ENCODE measurements at regions not wholly inside any gene's neighbourhood (a gene's known extent, or its start where the extent isn't known, plus 50 kb on each side); places are given as distances from the start of the nearest gene placed in this dataset.

- DNase-seq (ENCODE audit: low read depth in 2 of 2), result no peak
Measured at GRCh38 chr14:99043267-99043615, 228.8 kb downstream of the BCL11B start.

DNA sequence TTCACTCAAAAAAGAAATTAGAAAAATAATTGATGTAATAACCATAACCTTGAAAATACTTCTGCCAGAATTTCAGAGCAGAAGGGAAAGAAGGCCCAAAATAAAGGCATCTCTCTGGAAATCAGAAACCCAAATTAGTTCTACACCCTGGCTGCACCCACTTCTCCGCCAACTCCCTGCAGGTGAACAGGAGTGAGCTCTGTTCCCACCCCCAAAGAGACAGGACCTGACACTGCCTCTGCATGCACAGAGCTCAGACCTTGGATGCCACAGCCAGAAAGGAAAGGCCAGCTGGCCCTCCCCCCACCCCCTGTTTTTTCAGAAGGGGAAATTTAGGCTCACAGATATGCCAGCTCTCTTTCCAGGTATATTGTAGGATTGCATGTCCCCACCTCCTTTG is 228.2 kb downstream of the BCL11B start:
- no peak for DNase-seq (ENCODE audit: low read depth in 2 of 2)

- no peak for DNase-seq (ENCODE audit: low read depth in 2 of 2)
Measured at GRCh38 chr14:99047441-99048031, 224.5 kb downstream of the BCL11B start.

GRCh38 chr14:99050309-99050708 is 221.7 kb downstream of the BCL11B start:
- no peak for DNase-seq (ENCODE audit: low read depth in 2 of 2)

GRCh38 chr14:99052467-99052866 is 219.5 kb downstream of the BCL11B start:
- no peak for DNase-seq (ENCODE audit: low read depth in 2 of 2)

DNA sequence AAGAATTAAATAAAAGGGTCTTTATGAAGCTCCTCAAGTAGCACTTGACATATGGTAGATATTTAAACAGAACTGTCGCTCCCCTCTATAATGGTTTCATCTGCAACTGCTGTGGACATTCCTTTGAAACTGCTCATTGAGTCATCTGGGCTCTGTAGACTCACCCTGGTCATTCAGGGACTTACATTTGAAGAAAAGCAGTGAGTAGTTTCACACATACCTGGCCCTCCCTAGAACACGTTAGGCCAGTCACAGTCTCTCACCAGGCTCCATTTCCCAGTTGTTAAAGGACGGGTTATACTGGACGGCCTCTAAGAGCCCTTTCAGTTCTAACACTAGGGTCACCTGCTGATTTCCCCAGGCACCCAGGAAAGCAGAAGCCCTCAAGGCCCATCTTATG is 217.0 kb downstream of the BCL11B start:
- no peak for DNase-seq (ENCODE audit: low read depth in 2 of 2)

- peak; percentile 33 to 34 for DNase-seq (ENCODE audit: low read depth in 2 of 2)
Measured at GRCh38 chr14:99055816-99056215, 216.2 kb downstream of the BCL11B start.

GRCh38 chr14:99057576-99058083 is 214.4 kb downstream of the BCL11B start:
- no peak for DNase-seq (ENCODE audit: low read depth in 2 of 2)

- no peak for DNase-seq (ENCODE audit: low read depth in 2 of 2)
Measured at GRCh38 chr14:99058542-99058941, 213.5 kb downstream of the BCL11B start.

GRCh38 chr14:99062216-99062615 is 209.8 kb downstream of the BCL11B start:
- no peak for DNase-seq (ENCODE audit: low read depth in 2 of 2)

DNA sequence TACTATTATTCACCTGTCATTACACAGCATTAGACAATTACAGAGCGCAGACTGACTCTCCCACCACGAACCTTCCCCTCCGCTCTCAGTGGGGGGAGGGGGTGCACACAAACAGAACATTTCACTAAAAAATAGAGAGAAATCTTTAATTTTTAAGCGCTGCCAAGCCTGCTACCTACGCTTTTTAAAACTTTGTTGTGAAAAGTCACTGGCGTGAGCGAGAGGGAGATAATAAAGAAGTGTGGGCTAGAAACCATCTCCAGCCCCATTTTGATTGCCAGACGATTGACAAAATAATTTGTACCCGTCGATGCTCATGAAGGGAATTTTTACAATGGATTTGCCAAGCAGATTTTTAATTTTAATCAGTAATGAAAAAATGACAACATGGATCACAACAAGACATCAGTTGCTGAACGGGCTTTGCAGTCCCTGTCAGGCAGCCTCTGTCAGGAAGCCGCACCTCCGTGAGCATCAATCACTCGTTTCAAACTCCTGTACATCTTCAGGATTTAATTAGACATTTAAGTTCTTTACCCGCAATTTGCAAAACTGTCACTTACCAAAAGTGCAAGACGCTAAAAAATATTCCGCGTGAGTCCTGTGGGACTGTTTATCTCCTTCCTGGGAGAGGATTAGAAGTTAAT is 209.1 kb downstream of the BCL11B start:
- no peak for DNase-seq (ENCODE audit: low read depth in 2 of 2)

DNA sequence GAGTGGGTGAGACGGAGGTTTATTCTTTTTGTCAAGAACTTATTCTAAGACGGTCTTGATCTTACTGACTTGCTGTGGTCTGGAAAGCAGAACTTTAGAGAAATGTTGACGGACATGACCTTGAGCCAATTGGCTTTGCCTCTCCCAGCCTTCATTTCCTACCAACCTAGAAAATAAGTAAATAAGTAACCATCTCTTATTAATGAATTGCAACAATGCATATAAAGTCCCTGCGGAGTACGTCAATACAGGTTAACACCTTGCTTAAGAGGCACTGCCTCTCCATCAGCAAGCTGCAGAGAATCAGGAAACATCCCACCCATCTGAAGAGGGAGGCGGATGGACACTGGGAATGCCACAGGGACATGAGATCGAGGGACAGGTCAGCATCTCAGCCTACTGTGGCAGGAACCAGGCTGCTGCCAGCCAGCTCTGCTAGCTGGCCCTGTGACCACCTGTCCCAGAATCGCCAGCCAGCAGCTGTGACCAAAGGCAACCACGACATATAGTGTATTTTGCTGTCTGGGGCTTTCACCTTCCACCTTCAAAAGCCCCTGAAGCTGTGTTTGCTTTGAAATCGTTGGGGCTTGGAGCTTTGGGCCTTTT is 208.3 kb downstream of the BCL11B start:
- DNase-seq (ENCODE audit: low read depth in 2 of 2), result no peak

DNA sequence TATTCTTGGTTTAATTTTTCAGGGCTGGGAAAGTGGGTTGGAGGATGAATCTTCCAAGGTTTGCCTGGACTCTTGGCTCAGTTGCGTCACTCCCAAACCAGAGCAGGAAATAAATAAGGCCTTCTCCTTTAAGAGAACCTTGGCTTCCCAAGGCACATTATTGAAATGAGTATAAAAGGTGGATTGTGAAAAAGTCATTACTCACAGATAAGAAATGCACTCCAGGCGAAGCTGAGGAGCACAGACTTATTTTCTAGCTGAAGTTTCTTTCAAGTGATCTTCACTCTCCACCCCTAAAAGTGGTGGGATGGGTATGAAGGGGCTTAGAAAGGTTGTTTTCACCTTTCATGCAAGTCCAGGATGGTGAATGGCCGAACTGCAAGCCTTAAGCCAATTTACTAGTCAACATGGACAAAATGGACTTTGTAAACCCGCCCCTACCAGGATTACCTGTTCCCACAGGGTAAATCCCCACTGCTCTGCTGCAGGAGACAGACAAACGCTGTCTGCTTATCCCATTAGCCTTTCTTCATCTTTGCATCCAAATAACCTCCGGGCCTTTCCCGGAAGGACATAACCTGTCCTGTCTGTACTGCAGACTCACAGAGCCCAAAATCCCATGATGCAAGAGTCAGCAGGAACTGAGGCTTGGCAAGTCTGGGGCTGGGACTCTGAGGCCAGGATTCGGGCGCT is 207.6 kb downstream of the BCL11B start:
- no peak for DNase-seq (ENCODE audit: low read depth in 2 of 2)

DNA sequence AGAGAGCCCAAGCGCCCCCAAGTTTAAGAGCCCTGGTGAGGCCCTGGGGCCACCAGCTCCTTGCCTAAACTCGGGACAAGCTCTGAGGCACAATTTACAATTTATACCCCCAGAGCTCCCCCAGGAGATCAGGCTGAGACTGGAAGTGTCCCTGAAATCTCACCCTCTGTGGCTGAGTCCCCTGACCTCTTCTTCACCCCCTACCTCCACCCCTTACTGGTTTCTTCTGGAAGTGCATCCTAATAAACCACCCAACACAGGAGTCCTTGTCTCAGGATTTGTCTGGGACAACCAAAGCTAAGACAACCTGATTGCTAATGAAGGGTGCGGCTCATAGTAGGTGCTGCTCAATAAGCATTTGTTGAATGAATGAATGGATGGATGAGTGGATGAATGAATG is 206.4 kb downstream of the BCL11B start:
- DNase-seq (ENCODE audit: low read depth in 2 of 2), result no peak

DNA sequence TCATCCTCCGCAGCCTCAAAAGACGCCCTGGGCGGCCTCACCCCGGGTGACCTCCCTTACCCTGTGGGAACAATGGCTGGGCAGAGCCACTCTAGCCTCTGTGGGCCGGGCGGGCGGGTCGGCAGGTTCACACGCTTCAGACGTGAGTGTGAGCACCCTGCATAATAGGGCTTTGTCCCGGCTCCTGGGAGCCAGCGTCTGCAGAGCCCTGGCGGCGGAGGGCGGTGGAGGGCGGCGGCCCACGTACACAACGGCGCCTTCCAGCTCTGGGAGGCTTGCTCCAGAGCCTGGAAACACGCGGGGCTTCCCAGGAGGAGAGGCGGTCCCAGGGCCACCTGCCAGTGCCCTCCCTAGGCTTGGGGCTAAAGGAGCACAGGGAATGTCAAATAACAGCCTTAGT is 205.6 kb downstream of the BCL11B start:
- DNase-seq (ENCODE audit: low read depth in 2 of 2), result no peak

- DNase-seq (ENCODE audit: low read depth in 2 of 2), result no peak
Measured at GRCh38 chr14:99067141-99067920, 204.7 kb downstream of the BCL11B start.

DNA sequence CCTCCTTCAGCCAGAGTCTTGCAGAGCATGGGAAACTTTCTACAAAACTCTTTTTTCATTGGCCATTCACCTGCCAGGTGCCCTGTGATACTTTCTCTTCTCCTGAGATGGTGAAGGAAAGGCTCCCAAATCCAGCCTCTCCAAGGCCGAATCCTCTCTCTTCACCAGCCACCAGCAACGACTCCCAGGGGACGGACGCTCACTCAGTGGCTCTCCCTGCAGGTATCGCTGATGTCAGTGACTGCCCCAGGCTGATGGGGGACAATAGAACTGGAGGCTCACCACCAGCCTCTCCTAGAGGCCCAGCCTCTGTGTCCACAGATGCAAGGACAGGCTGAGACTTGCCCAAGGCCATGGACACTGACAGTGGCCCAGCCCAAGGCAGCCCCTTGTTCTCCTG is 204.1 kb downstream of the BCL11B start:
- DNase-seq (ENCODE audit: low read depth in 2 of 2), result no peak

GRCh38 chr14:99069946-99070345 is 202.1 kb downstream of the BCL11B start:
- DNase-seq (ENCODE audit: low read depth in 2 of 2), result no peak

GRCh38 chr14:99072433-99072832 is 199.6 kb downstream of the BCL11B start:
- DNase-seq (ENCODE audit: low read depth in 2 of 2), result no peak

- no peak for DNase-seq (ENCODE audit: low read depth in 2 of 2)
Measured at GRCh38 chr14:99072956-99073355, 199.0 kb downstream of the BCL11B start.

DNA sequence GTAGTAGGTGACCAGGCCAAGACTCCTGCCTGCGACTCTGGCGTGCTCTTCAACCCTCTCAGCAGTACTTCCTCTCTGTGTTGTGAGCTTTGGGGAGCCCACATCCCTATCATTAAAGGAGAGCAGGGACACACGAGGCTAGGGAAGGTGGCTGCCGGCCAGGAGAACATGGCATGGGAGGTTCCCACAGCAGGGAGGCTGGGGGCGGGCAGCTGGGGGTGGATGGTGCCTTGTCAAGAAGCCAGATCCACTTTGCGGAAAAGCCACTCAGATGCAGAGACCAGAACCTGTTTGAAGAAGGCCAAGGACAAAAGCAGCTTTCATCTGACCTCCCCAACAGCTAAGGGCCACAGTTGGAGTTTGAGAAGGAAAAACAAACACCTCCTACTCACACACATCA is 198.6 kb downstream of the BCL11B start:
- no peak for DNase-seq (ENCODE audit: low read depth in 2 of 2)

DNA sequence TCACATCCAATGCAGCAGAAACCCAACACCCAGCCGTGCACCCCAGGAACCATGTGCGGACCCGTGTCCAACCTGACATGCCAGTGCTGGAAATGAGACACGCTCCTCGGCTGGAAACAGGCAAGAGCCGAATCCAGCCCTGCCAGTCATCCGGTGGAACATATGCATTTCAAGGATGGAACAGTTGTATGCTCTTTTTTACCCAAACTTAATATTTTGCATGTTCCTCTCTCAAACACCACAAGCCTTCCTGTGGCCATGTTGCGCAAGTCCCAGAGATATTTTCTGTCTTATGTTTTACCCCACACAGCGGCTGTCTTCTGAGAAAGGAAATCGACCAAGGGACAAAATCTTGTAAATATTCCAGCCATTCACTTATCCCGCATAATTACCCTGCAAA is 196.9 kb downstream of the BCL11B start:
- no peak for DNase-seq (ENCODE audit: low read depth in 2 of 2)

Measured in stimulated activated CD8-positive, alpha-beta memory T cell treated with anti-CD3 and anti-CD28 coated beads, Interleukin-2, amount 100 ng/mL, for 1 hour (primary cell).